G401 (cell line): ENCODE measurements at regions not wholly inside any gene's neighbourhood (a gene's known extent, or its start where the extent isn't known, plus 50 kb on each side); places are given as distances from the start of the nearest gene placed in this dataset.

ENCODE experiments used
- DNase-seq: peaks from one replicate; pipeline ENCODE4 v3.0.0-alpha.2; 2015; ENCODE audit warnings: low spot score
- in situ Hi-C: cut with HindIII; loops from 2 replicates; pipeline ENCODE4 v1.10.0; 2016; ENCODE audit warnings: low sequenced_read_pairs, mixed read lengths

GRCh38 chr3:135310317-135310716 lies 515.3 kb downstream of the EPHB1 start:
- DNase-seq: no peak
- in situ Hi-C loops: no loop called here

GRCh38 chr3:135311699-135312098 lies 516.6 kb downstream of the EPHB1 start:
- in situ Hi-C loops: no loop called here

GRCh38 chr3:135314237-135314636 lies 519.2 kb downstream of the EPHB1 start:
- in situ Hi-C loops: no loop called here

More at GRCh38 chr3:135311699-135312098, 516.6 kb downstream of the EPHB1 start:
- no peak for DNase-seq

GRCh38 chr3:135324301-135324700 lies 529.2 kb downstream of the EPHB1 start:
- DNase-seq: no peak
- in situ Hi-C loops: no loop called here

More at GRCh38 chr3:135314237-135314636, 519.2 kb downstream of the EPHB1 start:
- DNase-seq: no peak

GRCh38 chr3:135325096-135325495 lies 530.0 kb downstream of the EPHB1 start:
- in situ Hi-C loops: no loop called here
- peak; percentile 77 for DNase-seq

- in situ Hi-C loops: no loop called here
- peak; percentile 86 for DNase-seq
Observed at GRCh38 chr3:135325726-135326235, 530.7 kb downstream of the EPHB1 start.

GRCh38 chr3:135326851-135327250 lies 531.8 kb downstream of the EPHB1 start:
- in situ Hi-C loops: no loop called here
- no peak for DNase-seq

- DNase-seq: no peak
- in situ Hi-C loops: no loop called here
Observed at GRCh38 chr3:135328036-135328435, 533.0 kb downstream of the EPHB1 start.

GRCh38 chr3:135329479-135329878 lies 534.4 kb downstream of the EPHB1 start:
- in situ Hi-C loops: no loop called here
- DNase-seq: peak; percentile 61

- in situ Hi-C loops: no loop called here
- no peak for DNase-seq
Observed at GRCh38 chr3:135337192-135337591, 542.1 kb downstream of the EPHB1 start.

- in situ Hi-C loops: no loop called here
- DNase-seq: no peak
Observed at GRCh38 chr3:135348690-135349089, 553.6 kb downstream of the EPHB1 start.

- no peak for DNase-seq
- in situ Hi-C loops: no loop called here
Observed at GRCh38 chr3:135349254-135349948, 554.3 kb downstream of the EPHB1 start.

GRCh38 chr3:135352213-135352612 lies 557.2 kb downstream of the EPHB1 start:
- no peak for DNase-seq
- in situ Hi-C loops: no loop called here

- in situ Hi-C loops: no loop called here
- DNase-seq: no peak
Observed at GRCh38 chr3:135362889-135363288, 567.8 kb downstream of the EPHB1 start.

- no peak for DNase-seq
- in situ Hi-C loops: no loop called here
Observed at GRCh38 chr3:135364676-135365075, 569.6 kb downstream of the EPHB1 start.

GRCh38 chr3:135366816-135367215 lies 571.8 kb downstream of the EPHB1 start:
- in situ Hi-C loops: no loop called here
- DNase-seq: no peak

GRCh38 chr3:135368316-135368715 lies 573.3 kb downstream of the EPHB1 start:
- in situ Hi-C loops: no loop called here
- no peak for DNase-seq

GRCh38 chr3:135368781-135369180 lies 573.7 kb downstream of the EPHB1 start:
- no peak for DNase-seq
- in situ Hi-C loops: no loop called here

GRCh38 chr3:135374571-135374970 lies 579.5 kb downstream of the EPHB1 start:
- in situ Hi-C loops: no loop called here

GRCh38 chr3:135382188-135382587 lies 583.3 kb upstream of the PPP2R3A start:
- no peak for DNase-seq
- in situ Hi-C loops: no loop called here

More at GRCh38 chr3:135374571-135374970, 579.5 kb downstream of the EPHB1 start:
- no peak for DNase-seq

GRCh38 chr3:135382621-135383020 lies 582.9 kb upstream of the PPP2R3A start:
- in situ Hi-C loops: no loop called here
- no peak for DNase-seq
